ENCODE measurements at regions not wholly inside any gene's neighbourhood (a gene's known extent, or its start where the extent isn't known, plus 50 kb on each side); places are given as distances from the start of the nearest gene placed in this dataset.
"Not testable (repeated sequence)": the region's sequence is repeated elsewhere in the genome, so short reads cannot be mapped to it uniquely, and the experiment has no call there.

- DNase-seq, result no peak
Measured at GRCh38 chrX:139475432-139475831, 55.1 kb upstream of the F9 start.

- DNase-seq, result not testable (repeated sequence)
Measured at GRCh38 chrX:139461945-139462344, 68.6 kb upstream of the F9 start.

- no peak for DNase-seq
Measured at GRCh38 chrX:139454743-139455142, 75.8 kb upstream of the F9 start.

GRCh38 chrX:139448996-139449395, 81.5 kb upstream of the F9 start:
- no peak for DNase-seq

- no peak for DNase-seq
Measured at GRCh38 chrX:139446832-139447231, 83.7 kb upstream of the F9 start.

GRCh38 chrX:139429913-139430312, 100.6 kb upstream of the F9 start:
- no peak for DNase-seq

GRCh38 chrX:139423186-139423585, 107.4 kb upstream of the F9 start:
- DNase-seq, result no peak

GRCh38 chrX:139398258-139398657, 132.3 kb upstream of the F9 start:
- not testable (repeated sequence) for DNase-seq

- DNase-seq, result no peak
Measured at GRCh38 chrX:139388254-139388653, 142.3 kb upstream of the F9 start.

GRCh38 chrX:139382529-139382928, 148.0 kb upstream of the F9 start:
- DNase-seq, result no peak

- DNase-seq, result not testable (repeated sequence)
Measured at GRCh38 chrX:139376547-139376946, 154.0 kb upstream of the F9 start.

GRCh38 chrX:139360356-139360755, 170.2 kb upstream of the F9 start:
- DNase-seq, result no peak

- not testable (repeated sequence) for DNase-seq
Measured at GRCh38 chrX:139342594-139342991, 187.9 kb upstream of the F9 start.

- not testable (repeated sequence) for DNase-seq
Measured at GRCh38 chrX:139341855-139342593, 188.5 kb upstream of the F9 start.

- no peak for DNase-seq
Measured at GRCh38 chrX:139332441-139332840, 198.1 kb upstream of the F9 start.

- no peak for DNase-seq
Measured at GRCh38 chrX:139327355-139327754, 203.2 kb upstream of the F9 start.

- no peak for DNase-seq
Measured at GRCh38 chrX:139324756-139325155, 205.8 kb upstream of the F9 start.

GRCh38 chrX:139320661-139321354, 209.7 kb upstream of the F9 start:
- DNase-seq, result not testable (repeated sequence)

- DNase-seq, result not testable (repeated sequence)
Measured at GRCh38 chrX:139306675-139307074, 223.9 kb upstream of the F9 start.

GRCh38 chrX:139304471-139304870, 226.1 kb upstream of the F9 start:
- no peak for DNase-seq

- no peak for DNase-seq
Measured at GRCh38 chrX:139299309-139299708, 231.2 kb upstream of the F9 start.

- DNase-seq, result no peak
Measured at GRCh38 chrX:139298437-139298836, 232.1 kb upstream of the F9 start.

GRCh38 chrX:139297638-139298037, 232.9 kb upstream of the F9 start:
- DNase-seq, result no peak

GRCh38 chrX:139293991-139294390, 236.5 kb upstream of the F9 start:
- DNase-seq, result no peak

GRCh38 chrX:139290310-139290709, 240.2 kb upstream of the F9 start:
- DNase-seq, result no peak
